ENCODE measurements at regions not wholly inside any gene's neighbourhood (a gene's known extent, or its start where the extent isn't known, plus 50 kb on each side); places are given as distances from the start of the nearest gene placed in this dataset.

DNA sequence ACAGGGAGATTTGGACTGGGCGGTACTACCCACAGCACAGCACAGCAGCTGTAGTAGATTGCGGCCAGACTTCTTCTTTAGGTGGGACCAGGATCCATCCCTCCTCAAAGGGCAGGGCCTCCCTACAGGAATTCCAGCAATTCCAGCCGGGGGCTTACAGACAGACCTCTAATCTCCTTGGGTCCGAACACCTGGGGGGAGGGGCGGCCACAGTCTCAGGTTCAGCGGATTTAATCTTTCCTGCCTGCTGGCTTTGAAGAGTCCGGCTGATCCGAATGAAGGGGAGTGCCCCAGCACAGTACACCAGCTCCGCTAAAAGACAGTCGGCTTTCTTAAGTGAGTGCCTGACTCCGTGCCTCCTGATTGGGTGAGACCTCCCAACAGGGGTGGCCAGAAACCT is 1708.5 kb downstream of the BRINP3 start:
- TF ChIP-seq ISL1 (CRISPR knock-in tag; IDR thresholded peaks at IDR 0.05) (no peak), TOX (CRISPR knock-in tag; IDR thresholded peaks at IDR 0.05; ENCODE audit: borderline replicate concordance) (no peak), ESRRG (CRISPR knock-in tag; IDR thresholded peaks at IDR 0.05) (no peak), GLIS3 (CRISPR knock-in tag; IDR thresholded peaks at IDR 0.05) (no peak), PPARA (CRISPR knock-in tag; IDR thresholded peaks at IDR 0.05; ENCODE audit: borderline replicate concordance) (no peak), ARNTL (CRISPR knock-in tag; IDR thresholded peaks at IDR 0.05; ENCODE audit: borderline replicate concordance, low read depth) (no peak), POU6F1 (CRISPR knock-in tag; IDR thresholded peaks at IDR 0.05; ENCODE audit: borderline replicate concordance, low read depth) (no peak), ZFP3 (CRISPR knock-in tag; IDR thresholded peaks at IDR 0.05) (no peak), TCF4 (CRISPR knock-in tag; IDR thresholded peaks at IDR 0.05; ENCODE audit: borderline replicate concordance) (no peak), ZFP30 (CRISPR knock-in tag; IDR thresholded peaks at IDR 0.05) (no peak), RARB (CRISPR knock-in tag; IDR thresholded peaks at IDR 0.05) (no peak), TSHZ2 (CRISPR knock-in tag; IDR thresholded peaks at IDR 0.05) (no peak), OSR1 (CRISPR knock-in tag; IDR thresholded peaks at IDR 0.05) (no peak), ZNF70 (CRISPR knock-in tag; IDR thresholded peaks at IDR 0.05) (no peak), ZC3H10 (CRISPR knock-in tag; IDR thresholded peaks at IDR 0.05) (no peak), ZNF8 (CRISPR knock-in tag; IDR thresholded peaks at IDR 0.05) (no peak)
- TF ChIP-seq, protein P1, sequence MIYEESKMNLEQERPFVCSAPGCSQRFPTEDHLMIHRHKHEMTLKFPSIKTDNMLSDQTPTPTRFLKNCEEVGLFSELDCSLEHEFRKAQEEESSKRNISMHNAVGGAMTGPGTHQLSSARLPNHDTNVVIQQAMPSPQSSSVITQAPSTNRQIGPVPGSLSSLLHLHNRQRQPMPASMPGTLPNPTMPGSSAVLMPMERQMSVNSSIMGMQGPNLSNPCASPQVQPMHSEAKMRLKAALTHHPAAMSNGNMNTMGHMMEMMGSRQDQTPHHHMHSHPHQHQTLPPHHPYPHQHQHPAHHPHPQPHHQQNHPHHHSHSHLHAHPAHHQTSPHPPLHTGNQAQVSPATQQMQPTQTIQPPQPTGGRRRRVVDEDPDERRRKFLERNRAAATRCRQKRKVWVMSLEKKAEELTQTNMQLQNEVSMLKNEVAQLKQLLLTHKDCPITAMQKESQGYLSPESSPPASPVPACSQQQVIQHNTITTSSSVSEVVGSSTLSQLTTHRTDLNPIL (CRISPR knock-in tag; IDR thresholded peaks at IDR 0.05; ENCODE audit: low read depth), result no peak
- TF ChIP-seq, protein P2, sequence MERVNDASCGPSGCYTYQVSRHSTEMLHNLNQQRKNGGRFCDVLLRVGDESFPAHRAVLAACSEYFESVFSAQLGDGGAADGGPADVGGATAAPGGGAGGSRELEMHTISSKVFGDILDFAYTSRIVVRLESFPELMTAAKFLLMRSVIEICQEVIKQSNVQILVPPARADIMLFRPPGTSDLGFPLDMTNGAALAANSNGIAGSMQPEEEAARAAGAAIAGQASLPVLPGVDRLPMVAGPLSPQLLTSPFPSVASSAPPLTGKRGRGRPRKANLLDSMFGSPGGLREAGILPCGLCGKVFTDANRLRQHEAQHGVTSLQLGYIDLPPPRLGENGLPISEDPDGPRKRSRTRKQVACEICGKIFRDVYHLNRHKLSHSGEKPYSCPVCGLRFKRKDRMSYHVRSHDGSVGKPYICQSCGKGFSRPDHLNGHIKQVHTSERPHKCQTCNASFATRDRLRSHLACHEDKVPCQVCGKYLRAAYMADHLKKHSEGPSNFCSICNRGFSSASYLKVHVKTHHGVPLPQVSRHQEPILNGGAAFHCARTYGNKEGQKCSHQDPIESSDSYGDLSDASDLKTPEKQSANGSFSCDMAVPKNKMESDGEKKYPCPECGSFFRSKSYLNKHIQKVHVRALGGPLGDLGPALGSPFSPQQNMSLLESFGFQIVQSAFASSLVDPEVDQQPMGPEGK (CRISPR knock-in tag; IDR thresholded peaks at IDR 0.05; ENCODE audit: borderline replicate concordance), result no peak
- no peak for ATAC-seq

DNA sequence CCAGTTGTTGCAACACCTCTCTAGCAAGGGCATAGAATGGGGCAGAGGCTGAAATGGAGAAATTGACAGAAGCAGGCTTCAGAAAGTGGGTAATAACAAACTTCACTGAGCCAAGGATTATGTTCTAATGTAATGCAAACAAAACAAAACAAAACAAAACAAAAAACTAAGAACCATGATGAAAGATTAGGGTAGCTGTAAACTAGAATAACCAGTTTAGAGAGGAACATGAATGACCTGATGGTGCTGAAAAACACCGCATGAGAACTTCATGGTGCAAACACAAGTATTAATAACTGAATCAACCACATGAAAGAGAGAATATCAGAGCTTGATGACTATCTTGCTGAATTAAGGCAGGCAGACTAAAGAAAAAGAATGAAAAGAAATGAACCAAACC is 1707.7 kb downstream of the BRINP3 start:
- TF ChIP-seq ZNF70 (CRISPR knock-in tag; IDR thresholded peaks at IDR 0.05), result no peak
- no peak for TF ChIP-seq BACH2 (CRISPR knock-in tag; IDR thresholded peaks at IDR 0.05; ENCODE audit: borderline replicate concordance)
- no peak for TF ChIP-seq OSR1 (CRISPR knock-in tag; IDR thresholded peaks at IDR 0.05)
- TF ChIP-seq, protein P3, sequence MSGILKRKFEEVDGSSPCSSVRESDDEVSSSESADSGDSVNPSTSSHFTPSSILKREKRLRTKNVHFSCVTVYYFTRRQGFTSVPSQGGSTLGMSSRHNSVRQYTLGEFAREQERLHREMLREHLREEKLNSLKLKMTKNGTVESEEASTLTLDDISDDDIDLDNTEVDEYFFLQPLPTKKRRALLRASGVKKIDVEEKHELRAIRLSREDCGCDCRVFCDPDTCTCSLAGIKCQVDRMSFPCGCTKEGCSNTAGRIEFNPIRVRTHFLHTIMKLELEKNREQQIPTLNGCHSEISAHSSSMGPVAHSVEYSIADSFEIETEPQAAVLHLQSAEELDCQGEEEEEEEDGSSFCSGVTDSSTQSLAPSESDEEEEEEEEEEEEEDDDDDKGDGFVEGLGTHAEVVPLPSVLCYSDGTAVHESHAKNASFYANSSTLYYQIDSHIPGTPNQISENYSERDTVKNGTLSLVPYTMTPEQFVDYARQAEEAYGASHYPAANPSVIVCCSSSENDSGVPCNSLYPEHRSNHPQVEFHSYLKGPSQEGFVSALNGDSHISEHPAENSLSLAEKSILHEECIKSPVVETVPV (CRISPR knock-in tag; IDR thresholded peaks at IDR 0.05), result no peak
- no peak for TF ChIP-seq ESRRG (CRISPR knock-in tag; IDR thresholded peaks at IDR 0.05)
- TF ChIP-seq GLIS3 (CRISPR knock-in tag; IDR thresholded peaks at IDR 0.05), result no peak
- no peak for TF ChIP-seq ZNF8 (CRISPR knock-in tag; IDR thresholded peaks at IDR 0.05)
- TF ChIP-seq, protein P2 (CRISPR knock-in tag; IDR thresholded peaks at IDR 0.05; ENCODE audit: borderline replicate concordance), result no peak
- no peak for TF ChIP-seq SNAI2 (CRISPR knock-in tag; IDR thresholded peaks at IDR 0.05)
- TF ChIP-seq, protein P1 (CRISPR knock-in tag; IDR thresholded peaks at IDR 0.05; ENCODE audit: low read depth), result no peak
- no peak for TF ChIP-seq TCF4 (CRISPR knock-in tag; IDR thresholded peaks at IDR 0.05; ENCODE audit: borderline replicate concordance)
- no peak for TF ChIP-seq ZFP30 (CRISPR knock-in tag; IDR thresholded peaks at IDR 0.05)
- no peak for TF ChIP-seq POU6F1 (CRISPR knock-in tag; IDR thresholded peaks at IDR 0.05; ENCODE audit: borderline replicate concordance, low read depth)
- TF ChIP-seq ZC3H10 (CRISPR knock-in tag; IDR thresholded peaks at IDR 0.05), result no peak
- ATAC-seq, result no peak

All from SK-N-SH treated with all-trans-retinoic acid at 6 μM for 48 hours (cell line).